OCI-LY3 (cell line): ENCODE measurements at regions not wholly inside any gene's neighbourhood (a gene's known extent, or its start where the extent isn't known, plus 50 kb on each side); places are given as distances from the start of the nearest gene placed in this dataset.

Source experiments
- H2AFZ ChIP-seq: fragments of 200-600, 300-600 bp; shearing (Covaris generic); 2 replicates; pipeline ENCODE4 v1.6.0; 2014; ENCODE audit warnings: antibody characterized with exemption, low read depth, low read length
- H3K27ac ChIP-seq: fragments of 200-600, 300-600 bp; sonication (generic); 2 replicates; pipeline ENCODE4 v1.5.1; 2014; ENCODE audit warnings: mild to moderate bottlenecking, low read length, moderate library complexity, mixed read lengths
- H3K27me3 ChIP-seq: fragments of 200-600, 300-600 bp; sonication (generic); 2 replicates; pipeline ENCODE4 v1.6.1; 2014; ENCODE audit warnings: low read depth, low read length, mixed read lengths
- H3K36me3 ChIP-seq: fragments of 200-600, 300-600 bp; sonication (generic); replicated peaks from 2 replicates; pipeline ENCODE3; 2014; ENCODE audit warnings: low read depth, low read length, mixed read lengths
- H3K4me1 ChIP-seq: fragments of 300-600, 200-600 bp; sonication (generic); 2 replicates; pipeline ENCODE4 v1.6.1; 2014; ENCODE audit warnings: low read length, mixed read lengths
- H3K4me2 ChIP-seq: fragments of 200-600, 300-600 bp; sonication (generic); 2 replicates; pipeline ENCODE4 v1.6.1; 2014; ENCODE audit warnings: low read length, mixed read lengths
- H3K4me3 ChIP-seq: fragments of 300-600, 200-600 bp; sonication (generic); 2 replicates; pipeline ENCODE4 v1.5.1; 2014; ENCODE audit warnings: antibody characterized with exemption, mild to moderate bottlenecking, low read length, moderate library complexity
- H3K79me2 ChIP-seq: fragments of 300-600, 200-600 bp; shearing (Covaris generic); 2 replicates; pipeline ENCODE4 v1.6.1; 2014; ENCODE audit warnings: mild to moderate bottlenecking, low read length, mixed read lengths
- H3K9ac ChIP-seq: fragments of 300-600, 200-600 bp; shearing (Covaris generic); 2 replicates; pipeline ENCODE4 v1.6.0; 2014; ENCODE audit warnings: mild to moderate bottlenecking, low read length, moderate library complexity
- H3K9me3 ChIP-seq: fragments of 200-600, 300-600 bp; shearing (Covaris generic); 2 replicates; pipeline ENCODE4 v1.6.1; 2014; ENCODE audit warnings: low read length, mixed read lengths; ENCODE audit not compliant: insufficient read depth
- H4K20me1 ChIP-seq: fragments of 200-600, 300-600 bp; sonication (generic); 2 replicates; pipeline ENCODE4 v1.6.1; 2016; ENCODE audit warnings: low read length, mixed read lengths; ENCODE audit not compliant: insufficient read depth
- EZH2phosphoT487 ChIP-seq: fragments of 200-600 bp; shearing (Covaris generic); IDR thresholded peaks from 2 replicates; pipeline ENCODE4 v1.6.1; 2018; ENCODE audit warnings: antibody characterized with exemption, mixed run types, low read depth
- TF ChIP-seq, protein P1 (sequence below): fragments of 200-600, 300-600 bp; sonication (generic); IDR thresholded peaks from 2 replicates; pipeline ENCODE4 v1.5.1; 2014; ENCODE audit warnings: antibody characterized with exemption, low read length, low read depth

DNA sequence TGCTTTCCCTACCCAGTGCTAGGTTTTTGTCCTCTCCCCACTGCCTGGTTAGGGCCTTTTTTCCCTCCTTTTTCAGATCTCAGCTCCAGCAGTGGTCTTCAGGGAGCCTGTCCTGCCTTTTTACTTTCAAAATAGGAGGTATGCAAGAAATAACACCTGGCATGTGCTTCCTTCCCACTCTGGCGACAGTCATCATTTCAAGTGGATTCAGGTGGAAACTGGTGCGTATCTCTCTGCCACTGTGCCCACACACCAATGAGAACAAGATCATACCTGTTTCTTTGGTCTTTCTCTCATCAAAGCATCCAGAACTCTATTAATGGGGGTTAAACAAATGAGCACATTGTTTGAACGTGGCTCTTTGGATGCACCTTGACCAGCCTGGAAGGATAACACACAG is 95.7 kb upstream of the GGTLC1 start:
- Histone ChIP-seq H3K9ac (no peak overlapping the region), H3K27me3 (peaks cover 21% of the 10 kb centered on the region), H3K79me2 (no peaks in the 10 kb centered on the region), H2AFZ (no peak overlapping the region), H3K27ac (no peak overlapping the region), H4K20me1 (no peaks in the 10 kb centered on the region), H3K36me3 (no peaks in the 10 kb centered on the region), H3K4me3 (no peak overlapping the region), H3K9me3 (no peaks in the 10 kb centered on the region), H3K4me2 (no peak overlapping the region), H3K4me1 (no peaks in the 10 kb centered on the region)
- TF ChIP-seq, protein P1, sequence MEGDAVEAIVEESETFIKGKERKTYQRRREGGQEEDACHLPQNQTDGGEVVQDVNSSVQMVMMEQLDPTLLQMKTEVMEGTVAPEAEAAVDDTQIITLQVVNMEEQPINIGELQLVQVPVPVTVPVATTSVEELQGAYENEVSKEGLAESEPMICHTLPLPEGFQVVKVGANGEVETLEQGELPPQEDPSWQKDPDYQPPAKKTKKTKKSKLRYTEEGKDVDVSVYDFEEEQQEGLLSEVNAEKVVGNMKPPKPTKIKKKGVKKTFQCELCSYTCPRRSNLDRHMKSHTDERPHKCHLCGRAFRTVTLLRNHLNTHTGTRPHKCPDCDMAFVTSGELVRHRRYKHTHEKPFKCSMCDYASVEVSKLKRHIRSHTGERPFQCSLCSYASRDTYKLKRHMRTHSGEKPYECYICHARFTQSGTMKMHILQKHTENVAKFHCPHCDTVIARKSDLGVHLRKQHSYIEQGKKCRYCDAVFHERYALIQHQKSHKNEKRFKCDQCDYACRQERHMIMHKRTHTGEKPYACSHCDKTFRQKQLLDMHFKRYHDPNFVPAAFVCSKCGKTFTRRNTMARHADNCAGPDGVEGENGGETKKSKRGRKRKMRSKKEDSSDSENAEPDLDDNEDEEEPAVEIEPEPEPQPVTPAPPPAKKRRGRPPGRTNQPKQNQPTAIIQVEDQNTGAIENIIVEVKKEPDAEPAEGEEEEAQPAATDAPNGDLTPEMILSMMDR, result no peak
- no peak for TF ChIP-seq EZH2phosphoT487

DNA sequence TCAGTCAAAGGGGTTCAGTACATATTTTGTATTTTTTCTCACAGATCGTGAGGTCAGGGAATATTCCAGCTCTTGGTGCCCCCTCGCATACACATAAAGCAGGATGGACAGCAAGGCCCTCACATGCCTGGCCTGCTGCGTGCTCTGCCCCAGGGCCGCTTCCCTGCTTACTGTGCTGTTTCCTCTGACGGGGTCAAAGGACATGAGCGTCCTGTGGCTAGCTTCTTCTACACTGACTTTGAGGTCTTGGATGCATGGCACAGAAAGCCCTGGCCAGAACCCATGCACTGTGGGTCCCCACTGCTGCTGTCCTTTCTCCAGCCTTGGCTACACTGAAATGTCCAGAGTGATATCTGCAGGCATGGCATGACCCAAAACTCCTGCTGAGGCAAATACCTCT is 92.5 kb upstream of the GGTLC1 start:
- no peaks in the 10 kb centered on the region for H3K4me1 ChIP-seq
- H4K20me1 ChIP-seq, result no peaks in the 10 kb centered on the region
- H2AFZ ChIP-seq, result no peak overlapping the region
- no peak overlapping the region for H3K27ac ChIP-seq
- no peaks in the 10 kb centered on the region for H3K9me3 ChIP-seq
- peaks cover 8% of the 10 kb centered on the region; the same call in 1 of the 2 replicates for H3K27me3 ChIP-seq
- H3K4me2 ChIP-seq, result no peak overlapping the region
- H3K4me3 ChIP-seq, result no peak overlapping the region
- H3K79me2 ChIP-seq, result no peaks in the 10 kb centered on the region
- H3K36me3 ChIP-seq, result no peaks in the 10 kb centered on the region
- no peak for TF ChIP-seq EZH2phosphoT487
- TF ChIP-seq, protein P1, result no peak
- H3K9ac ChIP-seq, result no peak overlapping the region

DNA sequence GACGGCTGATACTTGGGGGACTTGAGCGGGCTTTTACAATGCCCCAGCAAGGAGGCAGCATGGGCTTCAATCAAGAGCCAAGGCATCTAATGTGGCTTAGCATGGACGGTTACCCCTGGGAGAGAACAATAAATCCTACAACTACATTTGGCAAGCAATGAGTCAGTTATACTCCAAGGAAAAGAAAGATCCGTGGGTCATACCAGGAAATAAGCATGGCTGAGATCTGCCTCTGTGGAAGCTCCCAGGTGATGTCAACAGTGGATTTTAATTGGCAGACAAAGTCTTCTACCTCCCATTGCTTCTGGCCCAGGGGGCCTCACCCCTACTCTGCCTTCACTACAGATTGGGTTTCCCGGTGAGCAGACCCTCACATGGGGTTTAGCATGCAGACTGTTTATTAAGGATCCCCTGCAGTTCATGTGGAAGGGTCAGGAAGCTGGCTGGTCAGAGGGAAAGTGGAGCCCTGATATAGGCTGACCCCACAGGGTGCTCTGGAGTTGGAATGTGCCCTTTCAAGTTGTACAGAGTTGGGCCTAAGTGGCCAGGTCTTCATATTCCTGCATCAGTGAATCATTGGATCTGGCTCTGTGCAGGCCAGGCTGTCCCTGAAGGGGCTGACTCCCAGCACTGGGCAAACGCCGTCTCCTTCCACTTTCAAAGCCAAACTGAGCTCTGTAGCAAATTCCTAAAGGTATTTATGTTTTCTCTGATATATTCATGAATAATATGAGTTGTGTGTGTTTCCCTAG is 91.3 kb upstream of the GGTLC1 start:
- H2AFZ ChIP-seq, result no peak overlapping the region
- TF ChIP-seq EZH2phosphoT487, result no peak
- TF ChIP-seq, protein P1, result no peak
- no peaks in the 10 kb centered on the region for H4K20me1 ChIP-seq
- no peaks in the 10 kb centered on the region for H3K79me2 ChIP-seq
- no peak overlapping the region for H3K4me3 ChIP-seq
- no peak overlapping the region for H3K27ac ChIP-seq
- H3K4me2 ChIP-seq, result no peak overlapping the region
- H3K9ac ChIP-seq, result no peak overlapping the region
- no peaks in the 10 kb centered on the region for H3K9me3 ChIP-seq
- H3K27me3 ChIP-seq, result peaks cover 11% of the 10 kb centered on the region; the same call in 1 of the 2 replicates
- no peaks in the 10 kb centered on the region for H3K4me1 ChIP-seq
- no peaks in the 10 kb centered on the region for H3K36me3 ChIP-seq

DNA sequence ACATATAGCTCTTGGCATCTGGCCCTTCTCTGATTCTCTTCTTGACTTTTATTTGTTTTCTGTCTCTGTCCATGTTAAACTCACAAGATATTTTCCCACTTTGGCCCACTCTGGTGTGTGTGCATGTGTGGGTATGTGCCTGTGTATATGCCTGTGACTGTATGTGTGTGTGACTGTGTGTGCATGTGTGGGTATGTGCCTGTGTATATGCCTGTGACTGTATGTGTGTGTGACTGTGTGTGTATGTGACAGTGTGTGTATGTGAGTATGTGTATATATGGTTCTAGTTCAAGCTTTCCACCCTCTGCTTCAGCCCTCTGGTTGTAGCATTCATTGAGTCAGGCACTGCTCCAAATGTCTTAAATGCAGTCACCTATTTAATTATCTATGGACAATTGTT is 88.6 kb upstream of the GGTLC1 start:
- no peaks in the 10 kb centered on the region for H3K79me2 ChIP-seq

More for the DNA sequence above, 88.6 kb upstream of the GGTLC1 start:
- Histone ChIP-seq H3K4me3 (no peak overlapping the region), H3K27me3 (peaks cover 14% of the 10 kb centered on the region; the same call in 1 of the 2 replicates), H3K4me1 (no peaks in the 10 kb centered on the region), H3K9me3 (no peaks in the 10 kb centered on the region), H2AFZ (no peak overlapping the region), H4K20me1 (no peaks in the 10 kb centered on the region), H3K36me3 (no peaks in the 10 kb centered on the region), H3K9ac (no peak overlapping the region), H3K4me2 (no peak overlapping the region), H3K27ac (no peak overlapping the region)
- no peak for TF ChIP-seq EZH2phosphoT487
- TF ChIP-seq, protein P1, result no peak
